ENCODE measurements at regions not wholly inside any gene's neighbourhood (a gene's known extent, or its start where the extent isn't known, plus 50 kb on each side); places are given as distances from the start of the nearest gene placed in this dataset.

DNA sequence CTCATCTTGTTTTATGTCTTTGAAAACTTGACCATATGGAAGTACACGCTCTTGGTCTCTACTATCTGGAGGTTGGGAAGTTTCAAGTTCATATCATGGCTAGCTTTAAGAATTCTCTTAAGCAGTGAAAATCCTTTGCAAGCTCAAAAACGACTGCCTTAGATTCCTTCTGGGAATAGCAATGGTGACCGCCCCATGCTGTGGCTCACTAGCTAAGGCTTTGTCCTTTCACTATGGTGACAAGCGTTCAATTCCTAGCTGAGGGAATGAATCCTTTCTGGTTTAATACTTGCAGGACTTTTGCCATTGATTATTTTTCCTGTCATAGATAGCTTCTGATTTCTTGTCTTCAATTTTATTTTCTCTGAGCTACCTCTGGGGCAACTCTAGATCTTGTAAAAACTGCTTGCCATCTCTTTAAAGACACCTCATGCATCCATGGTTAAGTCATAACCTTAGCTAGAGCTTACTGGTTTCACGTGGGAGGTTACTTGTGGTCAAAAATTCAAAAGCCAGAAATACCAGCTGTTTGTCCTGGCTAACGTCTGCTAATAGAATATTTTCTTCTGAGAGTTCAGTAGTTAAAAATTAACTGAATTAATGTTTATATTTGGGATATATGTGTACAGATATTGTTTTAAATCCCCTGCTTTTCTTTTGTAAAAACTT is 673.4 kb upstream of the CBLB start:
- H3K9me3 ChIP-seq (ENCODE audit: control insufficient read depth, low read length, poor library complexity, severe bottlenecking): no peaks in the 10 kb centered on the region
- Mint-ChIP-seq H3K36me3 (ENCODE audit: low read depth) (no peaks in the 10 kb centered on the region), H3K27me3 (no peaks in the 10 kb centered on the region), H3K4me3 (no peak overlapping the region), H3K4me1 (no peaks in the 10 kb centered on the region), H3K27ac (no peak overlapping the region)
- DNase-seq (no peak), ATAC-seq (no peak)

- no peaks in the 10 kb centered on the region for H3K36me3 Mint-ChIP-seq (ENCODE audit: low read depth)
- H3K4me3 Mint-ChIP-seq: no peak overlapping the region
- DNase-seq (no peak), ATAC-seq (no peak)
- no peaks in the 10 kb centered on the region for H3K4me1 Mint-ChIP-seq
- H3K9me3 ChIP-seq (ENCODE audit: control insufficient read depth, low read length, poor library complexity, severe bottlenecking): no peaks in the 10 kb centered on the region
- H3K27ac Mint-ChIP-seq: no peak overlapping the region
- no peaks in the 10 kb centered on the region for H3K27me3 Mint-ChIP-seq
These were observed 683.7 kb upstream of the CBLB start for GRCh38 chr3:106552351-106553043.

DNA sequence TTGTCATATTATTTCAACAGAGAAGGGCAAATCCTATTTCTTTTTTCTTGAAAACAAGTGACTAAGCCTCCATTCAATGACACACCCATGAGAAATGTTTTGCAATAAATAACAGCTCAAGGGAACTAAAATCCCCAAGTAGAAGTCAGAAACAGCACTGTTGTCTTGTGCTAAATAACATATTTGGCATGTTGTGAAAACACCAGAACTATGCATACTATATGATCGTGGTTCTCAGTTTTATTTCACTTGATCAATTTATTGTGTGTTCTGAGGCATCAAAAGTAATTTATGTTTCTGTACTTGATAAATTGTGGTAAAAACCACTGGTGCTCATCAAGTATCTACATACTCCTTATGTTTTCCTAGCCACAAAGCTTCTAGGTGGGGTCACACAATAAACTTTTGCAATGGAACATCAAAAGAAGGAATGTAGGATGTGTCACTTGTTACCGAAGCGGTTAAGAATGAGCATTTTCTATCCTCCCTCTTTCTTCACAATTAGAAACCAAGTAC is 691.7 kb upstream of the CBLB start:
- no peaks in the 10 kb centered on the region for H3K9me3 ChIP-seq (ENCODE audit: control insufficient read depth, low read length, poor library complexity, severe bottlenecking)
- no peaks in the 10 kb centered on the region for H3K27me3 Mint-ChIP-seq
- no peaks in the 10 kb centered on the region for H3K36me3 Mint-ChIP-seq (ENCODE audit: low read depth)
- H3K4me1 Mint-ChIP-seq: peaks cover 2% of the 10 kb centered on the region
- no peak for DNase-seq
- ATAC-seq: no peak
- H3K27ac Mint-ChIP-seq: no peak overlapping the region
- no peak overlapping the region for H3K4me3 Mint-ChIP-seq

DNA sequence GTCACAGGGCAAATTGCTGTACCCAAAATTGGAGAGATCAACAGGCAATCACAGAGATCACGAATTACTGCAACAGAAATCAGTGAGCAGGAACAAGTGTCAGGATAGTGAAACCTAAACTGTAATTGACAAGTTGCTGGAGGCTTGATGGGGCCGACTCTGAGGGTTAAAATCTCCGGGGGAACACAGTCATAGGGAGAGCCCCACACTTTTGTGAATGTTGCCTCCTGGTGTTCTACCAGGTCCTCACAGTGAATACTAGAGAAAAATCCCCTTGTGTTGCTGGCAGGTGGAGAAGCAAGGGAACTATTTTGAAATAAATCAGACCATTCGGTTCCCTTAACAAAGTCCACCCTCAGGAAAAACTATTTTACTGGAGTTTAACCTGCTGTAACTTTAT is 697.5 kb upstream of the CBLB start:
- Mint-ChIP-seq H3K27me3 (peaks cover under 1% of the 10 kb centered on the region), H3K36me3 (ENCODE audit: low read depth) (no peaks in the 10 kb centered on the region), H3K4me3 (no peak overlapping the region), H3K27ac (no peak overlapping the region), H3K4me1 (peaks cover 5% of the 10 kb centered on the region)
- ATAC-seq: no peak
- DNase-seq: no peak
- H3K9me3 ChIP-seq (ENCODE audit: control insufficient read depth, low read length, poor library complexity, severe bottlenecking): no peaks in the 10 kb centered on the region

GRCh38 chr3:106570426-106570825 is 701.6 kb upstream of the CBLB start:
- DNase-seq: no peak
- no peaks in the 10 kb centered on the region for H3K36me3 Mint-ChIP-seq (ENCODE audit: low read depth)
- peaks cover 6% of the 10 kb centered on the region for H3K27me3 Mint-ChIP-seq
- H3K4me3 Mint-ChIP-seq: no peak overlapping the region
- no peaks in the 10 kb centered on the region for H3K9me3 ChIP-seq (ENCODE audit: control insufficient read depth, low read length, poor library complexity, severe bottlenecking)
- no peak overlapping the region for H3K27ac Mint-ChIP-seq
- no peak for ATAC-seq
- H3K4me1 Mint-ChIP-seq: peaks cover 8% of the 10 kb centered on the region

- H3K4me3 Mint-ChIP-seq: no peak overlapping the region
- no peak for DNase-seq
These were observed 704.8 kb upstream of the CBLB start for GRCh38 chr3:106573605-106574004.

DNA sequence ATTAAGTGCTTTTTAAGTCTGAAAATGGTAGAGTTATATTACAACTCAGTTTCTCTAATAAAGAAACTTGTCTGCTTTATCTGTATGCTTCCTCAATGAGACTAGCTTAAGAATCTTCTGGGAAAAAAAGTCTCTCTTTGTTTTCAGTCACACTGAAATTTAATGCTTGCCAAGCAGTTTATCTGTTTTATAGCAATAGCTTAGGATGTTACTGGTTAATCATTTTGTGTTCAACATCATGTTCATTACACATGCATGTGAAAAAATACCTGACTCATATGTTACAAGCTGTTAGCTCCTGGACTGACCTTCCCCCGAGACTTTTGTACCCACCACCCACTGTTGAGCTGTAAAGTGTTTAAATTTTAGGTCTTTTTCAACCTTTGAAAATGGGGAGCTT is 706.2 kb upstream of the CBLB start:
- Mint-ChIP-seq H3K4me1 (peaks cover 12% of the 10 kb centered on the region), H3K4me3 (no peak overlapping the region), H3K27me3 (peaks cover 11% of the 10 kb centered on the region), H3K27ac (no peak overlapping the region), H3K36me3 (ENCODE audit: low read depth) (peaks cover under 1% of the 10 kb centered on the region)
- no peaks in the 10 kb centered on the region for H3K9me3 ChIP-seq (ENCODE audit: control insufficient read depth, low read length, poor library complexity, severe bottlenecking)
- DNase-seq (no peak), ATAC-seq (no peak)

More at GRCh38 chr3:106573605-106574004, 704.8 kb upstream of the CBLB start:
- Mint-ChIP-seq H3K27ac (no peak overlapping the region), H3K27me3 (peaks cover 11% of the 10 kb centered on the region), H3K4me1 (peaks cover 9% of the 10 kb centered on the region), H3K36me3 (ENCODE audit: low read depth) (no peaks in the 10 kb centered on the region)
- no peaks in the 10 kb centered on the region for H3K9me3 ChIP-seq (ENCODE audit: control insufficient read depth, low read length, poor library complexity, severe bottlenecking)
- no peak for ATAC-seq

GRCh38 chr3:106577241-106577640 is 708.4 kb upstream of the CBLB start:
- H3K27me3 Mint-ChIP-seq: peaks cover 5% of the 10 kb centered on the region
- peaks cover 7% of the 10 kb centered on the region for H3K4me1 Mint-ChIP-seq
- H3K4me3 Mint-ChIP-seq: no peak overlapping the region
- H3K9me3 ChIP-seq (ENCODE audit: control insufficient read depth, low read length, poor library complexity, severe bottlenecking): no peaks in the 10 kb centered on the region
- no peak overlapping the region for H3K27ac Mint-ChIP-seq
- peaks cover 2% of the 10 kb centered on the region for H3K36me3 Mint-ChIP-seq (ENCODE audit: low read depth)
- DNase-seq (no peak), ATAC-seq (no peak)

GRCh38 chr3:106578911-106579310 is 710.1 kb upstream of the CBLB start:
- Mint-ChIP-seq H3K4me1 (peaks cover 7% of the 10 kb centered on the region), H3K36me3 (ENCODE audit: low read depth) (peaks cover 2% of the 10 kb centered on the region), H3K27me3 (peaks cover 5% of the 10 kb centered on the region), H3K4me3 (no peak overlapping the region), H3K27ac (no peak overlapping the region)
- no peaks in the 10 kb centered on the region for H3K9me3 ChIP-seq (ENCODE audit: control insufficient read depth, low read length, poor library complexity, severe bottlenecking)
- DNase-seq (no peak), ATAC-seq (no peak)

- H3K27me3 Mint-ChIP-seq: no peaks in the 10 kb centered on the region
- no peak for DNase-seq
- no peak overlapping the region for H3K4me3 Mint-ChIP-seq
- peaks cover 2% of the 10 kb centered on the region for H3K36me3 Mint-ChIP-seq (ENCODE audit: low read depth)
- peaks cover 5% of the 10 kb centered on the region for H3K4me1 Mint-ChIP-seq
- no peaks in the 10 kb centered on the region for H3K9me3 ChIP-seq (ENCODE audit: control insufficient read depth, low read length, poor library complexity, severe bottlenecking)
- H3K27ac Mint-ChIP-seq: no peak overlapping the region
- ATAC-seq: no peak
These were observed 713.3 kb upstream of the CBLB start for GRCh38 chr3:106582151-106582550.

DNA sequence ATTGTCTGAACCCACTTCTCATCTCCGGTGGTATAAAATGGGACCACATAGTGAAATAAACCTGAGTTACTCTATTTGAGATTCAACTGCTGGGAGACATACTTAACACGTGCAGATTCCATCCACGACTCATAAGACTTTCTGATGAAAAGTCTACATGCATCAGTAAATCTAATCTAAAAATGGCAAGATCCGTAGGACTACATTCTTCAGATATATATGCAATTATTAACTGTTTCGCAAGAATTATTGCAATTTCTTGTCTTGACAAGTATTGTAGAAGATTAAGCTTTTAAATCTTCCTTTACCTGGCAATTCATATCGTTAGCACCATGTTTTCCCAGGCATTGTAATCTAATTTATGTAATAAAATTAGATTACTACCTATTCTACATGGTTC is 718.7 kb upstream of the CBLB start:
- DNase-seq: no peak
- ATAC-seq: no peak
- Mint-ChIP-seq H3K4me3 (no peak overlapping the region), H3K36me3 (ENCODE audit: low read depth) (no peaks in the 10 kb centered on the region), H3K27ac (no peak overlapping the region), H3K27me3 (no peaks in the 10 kb centered on the region), H3K4me1 (peaks cover 2% of the 10 kb centered on the region)
- no peaks in the 10 kb centered on the region for H3K9me3 ChIP-seq (ENCODE audit: control insufficient read depth, low read length, poor library complexity, severe bottlenecking)

DNA sequence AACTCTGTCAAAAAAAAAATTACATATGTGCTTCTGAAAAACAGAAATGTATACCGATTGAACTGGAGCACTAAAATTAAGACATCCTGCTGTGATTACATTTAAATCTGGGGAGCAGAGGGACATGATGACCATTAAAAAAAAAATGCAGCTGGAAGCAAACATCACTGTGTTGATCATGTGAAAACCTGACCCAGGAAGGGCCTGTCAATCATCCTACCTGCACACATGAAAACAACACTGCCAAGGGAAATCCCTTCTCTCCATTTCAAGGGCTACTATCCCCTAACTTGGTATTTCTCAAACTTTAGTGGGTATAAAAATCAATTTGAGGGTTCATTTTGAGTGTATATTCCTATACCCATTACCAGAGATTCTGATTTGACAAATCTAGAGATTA is 719.9 kb upstream of the CBLB start:
- H3K27me3 Mint-ChIP-seq: no peaks in the 10 kb centered on the region
- no peak overlapping the region for H3K4me3 Mint-ChIP-seq
- H3K36me3 Mint-ChIP-seq (ENCODE audit: low read depth): no peaks in the 10 kb centered on the region
- no peaks in the 10 kb centered on the region for H3K9me3 ChIP-seq (ENCODE audit: control insufficient read depth, low read length, poor library complexity, severe bottlenecking)
- H3K27ac Mint-ChIP-seq: no peak overlapping the region
- DNase-seq: no peak
- ATAC-seq: no peak
- H3K4me1 Mint-ChIP-seq: peaks cover 2% of the 10 kb centered on the region

DNA sequence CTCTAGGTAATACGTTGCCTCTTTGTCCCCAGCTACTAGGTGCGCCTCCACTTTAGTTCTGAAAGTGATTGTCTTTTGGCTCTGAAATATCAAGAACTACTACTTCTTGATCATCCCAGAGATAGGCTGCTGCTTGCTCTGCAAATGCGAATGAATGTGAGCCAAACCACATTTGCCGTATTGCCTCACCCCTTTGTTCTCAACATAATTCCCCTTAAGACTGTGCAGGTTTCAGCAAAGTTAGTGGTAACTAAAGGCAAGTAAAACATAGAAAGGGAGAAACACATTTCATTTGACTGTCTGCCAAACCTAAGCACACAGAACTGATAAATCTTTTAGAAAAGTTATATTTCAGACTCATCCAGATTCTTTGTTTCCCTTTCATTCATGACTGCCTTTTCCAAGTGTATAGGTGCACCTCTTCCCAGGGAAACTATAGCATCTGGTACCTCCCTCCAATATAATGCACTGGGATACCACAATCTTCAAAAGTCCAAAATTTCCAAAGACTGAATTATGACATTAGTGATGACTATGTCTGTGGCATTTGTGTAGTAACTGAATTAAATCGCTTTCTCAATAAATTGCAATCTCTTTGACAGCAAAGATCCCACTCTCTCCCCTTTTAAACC is 720.6 kb upstream of the CBLB start:
- H3K27me3 Mint-ChIP-seq: no peaks in the 10 kb centered on the region
- H3K4me3 Mint-ChIP-seq: no peak overlapping the region
- no peaks in the 10 kb centered on the region for H3K36me3 Mint-ChIP-seq (ENCODE audit: low read depth)
- DNase-seq (no peak), ATAC-seq (no peak)
- H3K27ac Mint-ChIP-seq: no peak overlapping the region
- H3K4me1 Mint-ChIP-seq: peaks cover 2% of the 10 kb centered on the region
- H3K9me3 ChIP-seq (ENCODE audit: control insufficient read depth, low read length, poor library complexity, severe bottlenecking): no peaks in the 10 kb centered on the region
